IMR-90 (cell line): ENCODE measurements at regions not wholly inside any gene's neighbourhood (a gene's known extent, or its start where the extent isn't known, plus 50 kb on each side); places are given as distances from the start of the nearest gene placed in this dataset.

ENCODE experiments used
- BHLHE40 ChIP-seq: fragments of 150-350 bp; IDR thresholded peaks from 2 replicates; pipeline ENCODE4 v1.6.1; 2016; ENCODE audit warnings: mild to moderate bottlenecking, low read depth, low read length
- MXI1 ChIP-seq: IDR thresholded peaks from 2 replicates; pipeline ENCODE4 v1.6.1; 2012; ENCODE audit warnings: low read depth, mild to moderate bottlenecking, low read length, moderate library complexity, borderline replicate concordance
- RFX5 ChIP-seq: IDR thresholded peaks from 2 replicates; pipeline ENCODE4 v1.8.0; 2012; ENCODE audit warnings: low read depth, mild to moderate bottlenecking, low read length, moderate library complexity
- TF ChIP-seq, protein P1 (sequence below): conservative IDR thresholded peaks from 2 replicates; pipeline ENCODE4 v1.5.1; 2012; ENCODE audit warnings: mild to moderate bottlenecking, low read depth, low read length, improper control_type of control experiment

DNA sequence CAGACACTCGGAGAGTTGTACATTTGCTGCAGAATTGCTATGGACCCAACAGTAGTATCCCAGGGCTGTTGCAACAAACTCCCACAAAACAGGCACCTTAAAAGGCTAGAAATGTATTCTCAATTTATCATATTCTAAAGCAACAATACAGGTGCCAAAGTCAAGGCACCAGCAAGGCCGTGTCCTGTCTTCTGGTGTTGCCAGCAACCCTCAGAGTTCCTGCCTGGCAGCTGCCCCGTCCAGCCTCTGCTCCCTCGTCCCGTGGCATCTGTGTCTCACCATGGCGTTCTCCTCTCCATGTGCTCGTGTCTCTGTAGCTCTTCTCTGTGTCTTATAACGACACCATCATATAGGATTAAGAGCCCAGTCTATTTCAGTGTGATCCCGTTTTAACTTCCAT lies 67.7 kb upstream of the ARGLU1 start:
- no peak for TF ChIP-seq MXI1
- no peak for TF ChIP-seq RFX5
- no peak for TF ChIP-seq BHLHE40
- TF ChIP-seq, protein P1, sequence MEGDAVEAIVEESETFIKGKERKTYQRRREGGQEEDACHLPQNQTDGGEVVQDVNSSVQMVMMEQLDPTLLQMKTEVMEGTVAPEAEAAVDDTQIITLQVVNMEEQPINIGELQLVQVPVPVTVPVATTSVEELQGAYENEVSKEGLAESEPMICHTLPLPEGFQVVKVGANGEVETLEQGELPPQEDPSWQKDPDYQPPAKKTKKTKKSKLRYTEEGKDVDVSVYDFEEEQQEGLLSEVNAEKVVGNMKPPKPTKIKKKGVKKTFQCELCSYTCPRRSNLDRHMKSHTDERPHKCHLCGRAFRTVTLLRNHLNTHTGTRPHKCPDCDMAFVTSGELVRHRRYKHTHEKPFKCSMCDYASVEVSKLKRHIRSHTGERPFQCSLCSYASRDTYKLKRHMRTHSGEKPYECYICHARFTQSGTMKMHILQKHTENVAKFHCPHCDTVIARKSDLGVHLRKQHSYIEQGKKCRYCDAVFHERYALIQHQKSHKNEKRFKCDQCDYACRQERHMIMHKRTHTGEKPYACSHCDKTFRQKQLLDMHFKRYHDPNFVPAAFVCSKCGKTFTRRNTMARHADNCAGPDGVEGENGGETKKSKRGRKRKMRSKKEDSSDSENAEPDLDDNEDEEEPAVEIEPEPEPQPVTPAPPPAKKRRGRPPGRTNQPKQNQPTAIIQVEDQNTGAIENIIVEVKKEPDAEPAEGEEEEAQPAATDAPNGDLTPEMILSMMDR, result no peak
